GM23338 (cell line): ENCODE measurements at regions not wholly inside any gene's neighbourhood (a gene's known extent, or its start where the extent isn't known, plus 50 kb on each side); places are given as distances from the start of the nearest gene placed in this dataset.

Experiments used
- ATAC-seq: fragments of 200-7000 bp; cut with Tn5 transposase; 3 replicates; pipeline ENCODE4 v1.9.1; 2020
- DNase-seq: peaks from one replicate; pipeline ENCODE4 v3.0.0-alpha.2; 2015; ENCODE audit warnings: low spot score
- H2AFZ ChIP-seq: fragments of 200-600 bp; sonication (generic); 2 replicates; pipeline ENCODE4 v1.8.0; 2016; ENCODE audit warnings: antibody characterized with exemption, mild to moderate bottlenecking, moderate library complexity
- H3F3A ChIP-seq: fragments of 200-600 bp; sonication (generic); replicated peaks from 2 replicates; pipeline ENCODE4 v1.8.0; 2017; ENCODE audit warnings: antibody characterized with exemption, mixed run types, low read depth
- H3K27ac ChIP-seq: fragments of 200-600 bp; sonication (generic); 2 replicates; pipeline ENCODE4 v1.6.1; 2016; ENCODE audit warnings: low read depth
- H3K27me3 ChIP-seq: fragments of 200-600 bp; sonication (generic); 2 replicates; pipeline ENCODE4 v1.8.0; 2016; ENCODE audit warnings: mild to moderate bottlenecking, mixed run types, moderate library complexity; ENCODE audit not compliant: insufficient read depth
- H3K36me3 ChIP-seq: fragments of 200-600 bp; sonication (generic); 2 replicates; pipeline ENCODE4 v1.8.0; 2016; ENCODE audit warnings: mild to moderate bottlenecking; ENCODE audit not compliant: insufficient read depth
- H3K4me1 ChIP-seq: fragments of 200-600 bp; sonication (generic); 2 replicates; pipeline ENCODE4 v1.8.0; 2016; ENCODE audit warnings: mild to moderate bottlenecking, moderate library complexity; ENCODE audit not compliant: insufficient read depth
- H3K4me2 ChIP-seq: fragments of 200-600 bp; sonication (generic); 2 replicates; pipeline ENCODE4 v1.7.1; 2017; ENCODE audit warnings: mixed run types
- H3K4me3 ChIP-seq: fragments of 200-600 bp; sonication (generic); 2 replicates; pipeline ENCODE4 v1.6.1; 2016; ENCODE audit warnings: mixed run types
- H3K79me2 ChIP-seq: fragments of 200-600 bp; sonication (generic); replicated peaks from 2 replicates; pipeline ENCODE4 v1.8.0; 2017; ENCODE audit warnings: mild to moderate bottlenecking; ENCODE audit not compliant: insufficient read depth
- H3K9me2 ChIP-seq: fragments of 200-600 bp; sonication (generic); 2 replicates; pipeline ENCODE4 v1.8.0; 2017; ENCODE audit not compliant: insufficient read depth
- H4K20me1 ChIP-seq: fragments of 200-600 bp; sonication (generic); replicated peaks from 2 replicates; pipeline ENCODE4 v1.8.0; 2017; ENCODE audit warnings: mild to moderate bottlenecking; ENCODE audit not compliant: insufficient read depth
- H3K27ac Mint-ChIP-seq: 2 replicates; pipeline ENCODE4 v1.8.0; 2020; ENCODE audit warnings: inconsistent platforms, mild to moderate bottlenecking, moderate library complexity, mixed read lengths
- H3K27me3 Mint-ChIP-seq: 3 replicates; pipeline ENCODE4 v1.8.0; 2022; ENCODE audit warnings: low read depth, mild to moderate bottlenecking, moderate library complexity, mixed read lengths, inconsistent platforms; ENCODE audit not compliant: insufficient read depth, poor library complexity
- H3K36me3 Mint-ChIP-seq: 3 replicates; pipeline ENCODE4 v1.8.0; 2021; ENCODE audit warnings: low read depth, mild to moderate bottlenecking, inconsistent platforms, moderate library complexity, mixed read lengths
- H3K4me1 Mint-ChIP-seq: 3 replicates; pipeline ENCODE4 v1.8.0; 2020; ENCODE audit warnings: mild to moderate bottlenecking, inconsistent platforms, mixed read lengths
- H3K4me3 Mint-ChIP-seq: 3 replicates; pipeline ENCODE4 v1.8.0; 2021; ENCODE audit warnings: moderate library complexity, mild to moderate bottlenecking, inconsistent platforms, mixed read lengths
- H3K9me3 Mint-ChIP-seq: 3 replicates; pipeline ENCODE4 v1.8.0; 2020; ENCODE audit warnings: moderate library complexity, mild to moderate bottlenecking, inconsistent platforms, mixed read lengths
- EZH2phosphoT487 ChIP-seq: fragments of 200-600 bp; sonication (generic); IDR thresholded peaks from one replicate; pipeline ENCODE4 v1.8.1; 2018; ENCODE audit warnings: antibody characterized with exemption; ENCODE audit not compliant: unreplicated experiment
- JUNB ChIP-seq: IDR thresholded peaks from one replicate; pipeline ENCODE4 v1.6.1; 2016; ENCODE audit warnings: antibody characterized with exemption; ENCODE audit not compliant: unreplicated experiment
- POLR2AphosphoS5 ChIP-seq: IDR thresholded peaks from 2 replicates; pipeline ENCODE4 v1.6.1; 2016; ENCODE audit warnings: antibody characterized with exemption, low read depth
- ZNF331 ChIP-seq: fragments of 250-450 bp; sonication (Bioruptor Pico); IDR thresholded peaks from 2 replicates; pipeline ENCODE4 v1.5.0; 2020; ENCODE audit warnings: low read depth, mild to moderate bottlenecking, moderate library complexity
- TF ChIP-seq, protein P1 (sequence below), 2 experiments: fragments of 200-600 bp in 1 of 2; sonication (generic) in 1 of 2; conservative IDR thresholded peaks; 2 replicates each; pipeline versions ENCODE4 v1.5.1 to v1.6.1; 2016 to 2017; ENCODE audit warnings: antibody characterized with exemption in 2 of 2, low read depth in 2 of 2, mild to moderate bottlenecking in 2 of 2, moderate library complexity in 1 of 2
- TF ChIP-seq, protein P2 (sequence below): fragments of 250-450 bp; sonication (Bioruptor Pico); IDR thresholded peaks from 2 replicates; pipeline ENCODE4 v1.5.0; 2020; ENCODE audit warnings: mild to moderate bottlenecking, moderate library complexity

DNA sequence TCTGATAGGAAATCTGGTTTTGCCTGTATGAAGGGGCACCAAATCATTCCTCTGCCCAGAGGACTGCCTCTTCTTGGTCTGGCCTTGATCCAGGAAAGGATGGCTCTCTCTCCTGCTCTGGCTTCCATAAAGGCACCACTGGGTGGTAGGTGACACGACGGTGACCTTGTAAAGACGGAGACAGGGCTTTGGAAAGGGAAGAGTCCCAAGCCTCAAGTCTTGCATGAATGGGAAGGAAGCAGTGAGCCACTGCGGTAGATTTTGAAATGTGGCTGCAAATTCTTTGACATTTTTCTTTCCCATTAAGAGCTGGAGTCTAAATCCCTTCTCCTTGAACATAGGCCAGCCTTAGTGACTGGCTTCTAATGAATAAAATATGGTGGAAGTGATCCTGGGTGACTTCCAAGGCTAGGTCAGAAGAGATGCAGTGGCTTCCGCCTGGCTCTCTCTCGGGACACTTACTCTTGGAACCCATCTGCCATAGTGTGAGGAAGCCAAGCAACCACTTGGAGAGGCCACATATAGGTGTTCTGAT, 347.4 kb downstream of the BCOR start:
- Mint-ChIP-seq H3K27me3 (peaks cover 7% of the 10 kb centered on the region), H3K4me1 (peaks cover 6% of the 10 kb centered on the region; the same call in 2 of the 3 replicates), H3K36me3 (no peaks in the 10 kb centered on the region), H3K27ac (no peak overlapping the region), H3K9me3 (no peaks in the 10 kb centered on the region; the same call in 2 of the 3 replicates), H3K4me3 (no peak overlapping the region)
- no peaks in the 10 kb centered on the region for H3F3A ChIP-seq
- no peak overlapping the region for H3K4me2 ChIP-seq
- H3K9me2 ChIP-seq = no peaks in the 10 kb centered on the region
- ATAC-seq (no peak), DNase-seq (no peak)
- no peaks in the 10 kb centered on the region for H4K20me1 ChIP-seq
- TF ChIP-seq EZH2phosphoT487 (no peak), ZNF331 (CRISPR knock-in tag) (no peak), JUNB (no peak), POLR2AphosphoS5 (no peak)
- TF ChIP-seq, protein P1, sequence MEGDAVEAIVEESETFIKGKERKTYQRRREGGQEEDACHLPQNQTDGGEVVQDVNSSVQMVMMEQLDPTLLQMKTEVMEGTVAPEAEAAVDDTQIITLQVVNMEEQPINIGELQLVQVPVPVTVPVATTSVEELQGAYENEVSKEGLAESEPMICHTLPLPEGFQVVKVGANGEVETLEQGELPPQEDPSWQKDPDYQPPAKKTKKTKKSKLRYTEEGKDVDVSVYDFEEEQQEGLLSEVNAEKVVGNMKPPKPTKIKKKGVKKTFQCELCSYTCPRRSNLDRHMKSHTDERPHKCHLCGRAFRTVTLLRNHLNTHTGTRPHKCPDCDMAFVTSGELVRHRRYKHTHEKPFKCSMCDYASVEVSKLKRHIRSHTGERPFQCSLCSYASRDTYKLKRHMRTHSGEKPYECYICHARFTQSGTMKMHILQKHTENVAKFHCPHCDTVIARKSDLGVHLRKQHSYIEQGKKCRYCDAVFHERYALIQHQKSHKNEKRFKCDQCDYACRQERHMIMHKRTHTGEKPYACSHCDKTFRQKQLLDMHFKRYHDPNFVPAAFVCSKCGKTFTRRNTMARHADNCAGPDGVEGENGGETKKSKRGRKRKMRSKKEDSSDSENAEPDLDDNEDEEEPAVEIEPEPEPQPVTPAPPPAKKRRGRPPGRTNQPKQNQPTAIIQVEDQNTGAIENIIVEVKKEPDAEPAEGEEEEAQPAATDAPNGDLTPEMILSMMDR (conservative IDR thresholded peaks at IDR 0.05; ENCODE audit: low read depth in 2 of 2) = no peak
- TF ChIP-seq, protein P2, sequence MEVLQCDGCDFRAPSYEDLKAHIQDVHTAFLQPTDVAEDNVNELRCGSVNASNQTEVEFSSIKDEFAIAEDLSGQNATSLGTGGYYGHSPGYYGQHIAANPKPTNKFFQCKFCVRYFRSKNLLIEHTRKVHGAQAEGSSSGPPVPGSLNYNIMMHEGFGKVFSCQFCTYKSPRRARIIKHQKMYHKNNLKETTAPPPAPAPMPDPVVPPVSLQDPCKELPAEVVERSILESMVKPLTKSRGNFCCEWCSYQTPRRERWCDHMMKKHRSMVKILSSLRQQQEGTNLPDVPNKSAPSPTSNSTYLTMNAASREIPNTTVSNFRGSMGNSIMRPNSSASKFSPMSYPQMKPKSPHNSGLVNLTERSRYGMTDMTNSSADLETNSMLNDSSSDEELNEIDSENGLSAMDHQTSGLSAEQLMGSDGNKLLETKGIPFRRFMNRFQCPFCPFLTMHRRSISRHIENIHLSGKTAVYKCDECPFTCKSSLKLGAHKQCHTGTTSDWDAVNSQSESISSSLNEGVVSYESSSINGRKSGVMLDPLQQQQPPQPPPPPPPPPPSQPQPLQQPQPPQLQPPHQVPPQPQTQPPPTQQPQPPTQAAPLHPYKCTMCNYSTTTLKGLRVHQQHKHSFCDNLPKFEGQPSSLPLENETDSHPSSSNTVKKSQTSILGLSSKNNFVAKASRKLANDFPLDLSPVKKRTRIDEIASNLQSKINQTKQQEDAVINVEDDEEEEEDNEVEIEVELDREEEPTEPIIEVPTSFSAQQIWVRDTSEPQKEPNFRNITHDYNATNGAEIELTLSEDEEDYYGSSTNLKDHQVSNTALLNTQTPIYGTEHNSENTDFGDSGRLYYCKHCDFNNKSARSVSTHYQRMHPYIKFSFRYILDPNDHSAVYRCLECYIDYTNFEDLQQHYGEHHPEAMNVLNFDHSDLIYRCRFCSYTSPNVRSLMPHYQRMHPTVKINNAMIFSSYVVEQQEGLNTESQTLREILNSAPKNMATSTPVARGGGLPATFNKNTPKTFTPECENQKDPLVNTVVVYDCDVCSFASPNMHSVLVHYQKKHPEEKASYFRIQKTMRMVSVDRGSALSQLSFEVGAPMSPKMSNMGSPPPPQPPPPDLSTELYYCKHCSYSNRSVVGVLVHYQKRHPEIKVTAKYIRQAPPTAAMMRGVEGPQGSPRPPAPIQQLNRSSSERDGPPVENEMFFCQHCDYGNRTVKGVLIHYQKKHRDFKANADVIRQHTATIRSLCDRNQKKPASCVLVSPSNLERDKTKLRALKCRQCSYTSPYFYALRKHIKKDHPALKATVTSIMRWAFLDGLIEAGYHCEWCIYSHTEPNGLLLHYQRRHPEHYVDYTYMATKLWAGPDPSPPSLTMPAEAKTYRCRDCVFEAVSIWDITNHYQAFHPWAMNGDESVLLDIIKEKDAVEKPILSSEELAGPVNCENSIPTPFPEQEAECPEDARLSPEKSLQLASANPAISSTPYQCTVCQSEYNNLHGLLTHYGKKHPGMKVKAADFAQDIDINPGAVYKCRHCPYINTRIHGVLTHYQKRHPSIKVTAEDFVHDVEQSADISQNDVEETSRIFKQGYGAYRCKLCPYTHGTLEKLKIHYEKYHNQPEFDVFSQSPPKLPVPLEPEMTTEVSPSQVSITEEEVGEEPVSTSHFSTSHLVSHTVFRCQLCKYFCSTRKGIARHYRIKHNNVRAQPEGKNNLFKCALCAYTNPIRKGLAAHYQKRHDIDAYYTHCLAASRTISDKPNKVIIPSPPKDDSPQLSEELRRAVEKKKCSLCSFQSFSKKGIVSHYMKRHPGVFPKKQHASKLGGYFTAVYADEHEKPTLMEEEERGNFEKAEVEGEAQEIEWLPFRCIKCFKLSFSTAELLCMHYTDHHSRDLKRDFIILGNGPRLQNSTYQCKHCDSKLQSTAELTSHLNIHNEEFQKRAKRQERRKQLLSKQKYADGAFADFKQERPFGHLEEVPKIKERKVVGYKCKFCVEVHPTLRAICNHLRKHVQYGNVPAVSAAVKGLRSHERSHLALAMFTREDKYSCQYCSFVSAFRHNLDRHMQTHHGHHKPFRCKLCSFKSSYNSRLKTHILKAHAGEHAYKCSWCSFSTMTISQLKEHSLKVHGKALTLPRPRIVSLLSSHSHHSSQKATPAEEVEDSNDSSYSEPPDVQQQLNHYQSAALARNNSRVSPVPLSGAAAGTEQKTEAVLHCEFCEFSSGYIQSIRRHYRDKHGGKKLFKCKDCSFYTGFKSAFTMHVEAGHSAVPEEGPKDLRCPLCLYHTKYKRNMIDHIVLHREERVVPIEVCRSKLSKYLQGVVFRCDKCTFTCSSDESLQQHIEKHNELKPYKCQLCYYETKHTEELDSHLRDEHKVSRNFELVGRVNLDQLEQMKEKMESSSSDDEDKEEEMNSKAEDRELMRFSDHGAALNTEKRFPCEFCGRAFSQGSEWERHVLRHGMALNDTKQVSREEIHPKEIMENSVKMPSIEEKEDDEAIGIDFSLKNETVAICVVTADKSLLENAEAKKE = no peak
- no peaks in the 10 kb centered on the region for H3K27me3 ChIP-seq
- H3K4me3 ChIP-seq = no peak overlapping the region
- no peak overlapping the region for H3K27ac ChIP-seq
- no peaks in the 10 kb centered on the region for H3K79me2 ChIP-seq
- no peaks in the 10 kb centered on the region for H3K4me1 ChIP-seq
- no peaks in the 10 kb centered on the region for H3K36me3 ChIP-seq
- no peak overlapping the region for H2AFZ ChIP-seq
